NCI-H2081 (cell line): ENCODE measurements at regions not wholly inside any gene's neighbourhood (a gene's known extent, or its start where the extent isn't known, plus 50 kb on each side); places are given as distances from the start of the nearest gene placed in this dataset.
"Not testable (repeated sequence)": the region's sequence is repeated elsewhere in the genome, so short reads cannot be mapped to it uniquely, and the experiment has no call there.

Experiments used
- DNase-seq, 2 experiments: peaks; one replicate each; lab custom pipeline; 2025; lab: John Stamatoyannopoulos, UW

DNA sequence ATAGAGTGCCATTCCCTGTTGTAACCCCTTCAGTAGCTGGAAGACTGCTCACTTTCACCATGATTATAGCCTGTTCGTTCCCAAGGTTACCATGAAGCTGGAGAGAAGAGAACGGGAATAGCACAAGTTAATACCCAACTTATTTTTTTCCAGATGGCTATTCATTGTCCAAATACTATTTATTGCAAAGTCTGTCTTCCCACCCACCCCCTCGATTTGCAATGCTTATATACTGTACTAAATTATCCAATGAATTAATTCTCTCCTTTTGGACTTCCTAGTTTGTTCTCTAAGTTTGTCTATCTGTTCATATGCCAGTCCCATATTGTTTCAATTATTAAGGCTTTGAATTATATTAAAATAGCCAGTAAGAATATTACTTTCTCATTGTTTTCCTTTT, 231.0 kb downstream of the RAB11FIP4 start:
- DNase-seq: no peak

DNA sequence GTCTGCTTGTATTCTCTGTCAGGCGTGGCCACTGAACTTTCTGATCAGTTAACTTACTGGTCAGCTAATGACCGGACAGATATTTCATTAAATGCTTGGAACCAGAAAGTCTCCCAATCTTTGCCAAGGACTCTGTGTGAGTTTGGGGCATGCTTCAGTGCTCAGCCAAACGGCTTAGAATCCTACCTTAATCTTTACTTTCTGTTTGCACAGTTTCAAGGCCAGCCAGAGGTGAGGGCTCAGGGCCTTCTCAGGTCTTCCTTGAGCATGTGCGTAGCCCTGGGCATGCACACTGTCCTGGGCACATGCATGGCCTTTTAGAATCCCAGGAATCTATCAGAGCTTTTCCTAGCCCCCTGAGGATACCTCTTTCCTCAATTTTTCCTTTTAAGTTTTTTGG, 230.1 kb downstream of the RAB11FIP4 start:
- no peak for DNase-seq

DNA sequence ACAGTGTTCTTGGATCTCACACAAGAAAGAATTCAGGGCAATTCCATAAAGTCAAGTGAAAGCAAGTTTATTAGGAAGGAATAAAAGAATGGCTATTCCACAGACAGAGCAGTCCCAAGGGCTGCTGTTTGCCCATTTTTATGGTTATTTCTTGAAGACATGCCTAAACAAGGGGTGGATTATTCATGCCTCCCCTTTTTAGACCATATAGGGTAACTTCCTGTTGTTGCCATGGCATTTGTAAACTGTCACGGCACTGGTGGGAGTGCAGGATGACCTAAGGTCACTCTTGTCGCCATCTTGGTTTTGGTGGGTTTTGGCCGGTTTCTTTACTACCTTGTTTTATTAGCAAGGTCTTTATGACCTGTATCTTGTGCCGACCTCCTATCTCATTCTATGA, 219.6 kb downstream of the RAB11FIP4 start:
- not testable (repeated sequence) for DNase-seq

DNA sequence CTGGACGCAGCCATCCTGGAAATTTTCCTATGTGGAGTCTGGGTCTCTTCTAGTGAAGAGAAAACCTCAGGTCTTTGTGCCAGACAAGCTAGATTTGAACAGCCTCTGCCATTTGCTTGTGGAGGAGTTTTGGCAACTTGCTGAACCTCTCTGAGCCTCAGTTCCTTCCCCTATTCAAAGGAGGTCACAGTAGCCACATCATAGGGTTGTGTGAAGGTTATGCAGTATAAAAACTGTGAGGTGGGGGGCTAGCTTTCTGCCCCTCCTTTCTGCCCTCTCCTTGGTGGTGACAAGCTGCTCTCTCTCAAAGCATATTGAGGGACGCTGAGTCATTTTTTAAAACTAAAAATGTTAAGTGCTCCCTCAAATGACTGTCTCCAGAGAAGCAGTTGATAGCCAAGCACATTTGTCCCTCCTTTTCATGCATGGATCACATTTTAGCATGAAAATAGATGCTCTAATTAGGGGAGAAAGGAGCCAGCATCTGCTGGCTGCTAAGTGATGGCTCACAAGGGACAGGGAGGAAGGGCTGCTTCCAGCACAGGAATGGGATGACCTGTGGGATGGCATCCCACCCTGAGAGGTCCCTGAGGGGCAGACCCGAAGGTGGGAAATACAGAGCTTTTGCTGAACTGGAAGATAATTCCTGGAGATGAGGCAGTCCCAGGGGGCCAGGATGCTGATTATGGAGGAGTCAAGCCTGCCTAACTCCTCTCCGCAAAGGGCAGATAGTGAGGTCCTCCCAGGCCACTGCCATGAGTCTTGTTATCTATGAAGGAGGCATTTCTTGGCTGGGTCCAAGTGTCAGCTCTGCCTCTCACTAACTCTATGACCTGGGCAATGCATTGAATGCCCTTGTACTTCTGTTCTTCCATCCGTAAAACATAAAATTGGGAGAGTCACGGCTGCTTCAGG, 218.8 kb downstream of the RAB11FIP4 start:
- no peak for DNase-seq

DNA sequence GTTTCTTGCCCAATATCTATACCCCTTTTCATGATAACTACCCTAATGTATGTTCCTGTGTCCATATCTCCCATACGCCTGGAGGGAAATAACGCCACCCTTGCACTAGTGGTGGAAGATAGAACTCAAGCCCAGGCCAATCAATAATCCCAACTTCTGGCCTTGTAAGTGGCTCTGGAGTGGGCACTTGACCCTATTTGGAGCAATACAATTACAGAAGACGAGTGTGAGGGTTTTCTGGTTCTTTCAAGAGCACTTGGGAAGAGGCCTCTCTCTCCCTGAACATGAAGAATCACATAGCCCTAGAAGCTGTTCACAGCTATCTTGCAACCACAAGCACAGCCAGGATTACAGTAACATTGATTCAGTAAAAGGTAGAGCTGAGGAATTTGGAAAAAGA, 217.9 kb downstream of the RAB11FIP4 start:
- DNase-seq: no peak

DNA sequence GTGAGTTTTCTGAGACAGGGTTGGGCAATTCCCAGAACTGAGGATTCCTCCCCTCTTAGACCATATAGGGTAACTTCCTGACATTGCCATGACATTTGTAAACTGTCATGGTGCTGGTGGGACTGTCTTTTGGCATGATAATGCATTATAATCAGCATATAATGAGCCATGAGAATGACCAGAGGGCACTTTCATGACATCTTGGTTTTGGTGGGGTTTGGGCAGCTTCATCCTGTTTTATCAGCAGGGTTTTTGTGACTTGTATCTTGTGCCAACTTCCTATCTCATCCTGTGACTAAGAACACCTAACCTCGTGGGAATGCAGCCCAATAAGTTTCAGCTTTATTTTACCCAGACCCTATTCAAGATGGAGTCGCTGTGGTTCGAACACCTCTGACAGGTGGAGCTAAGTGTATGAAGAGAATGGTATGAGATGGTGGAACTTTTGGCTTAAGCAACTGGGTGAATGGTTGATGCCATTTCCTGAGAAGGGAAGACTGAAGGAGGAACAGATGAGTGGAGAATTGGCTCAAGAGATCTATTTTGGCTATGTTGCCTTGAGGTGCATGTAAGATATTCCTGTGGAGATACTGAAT, 217.3 kb downstream of the RAB11FIP4 start:
- DNase-seq: no peak

DNA sequence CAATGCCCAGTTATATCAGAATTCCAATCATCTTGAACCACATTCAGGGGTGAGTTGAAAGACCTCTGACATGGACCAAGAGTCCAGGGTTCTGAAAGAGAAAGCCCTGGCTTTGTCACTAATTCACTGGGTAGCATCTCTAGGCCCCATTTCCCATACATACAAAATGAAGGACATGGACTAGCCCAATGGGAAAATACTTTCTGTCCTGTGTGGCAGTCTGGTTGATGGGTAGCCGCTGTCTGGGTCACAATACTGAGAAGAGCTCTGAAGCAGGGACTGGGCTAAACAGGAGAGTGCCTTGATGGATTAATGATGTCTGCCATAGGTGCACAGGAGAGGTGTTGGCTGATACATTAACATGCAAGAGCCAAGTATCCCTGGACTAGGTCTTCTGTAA, 214.3 kb downstream of the RAB11FIP4 start:
- DNase-seq: no peak

DNA sequence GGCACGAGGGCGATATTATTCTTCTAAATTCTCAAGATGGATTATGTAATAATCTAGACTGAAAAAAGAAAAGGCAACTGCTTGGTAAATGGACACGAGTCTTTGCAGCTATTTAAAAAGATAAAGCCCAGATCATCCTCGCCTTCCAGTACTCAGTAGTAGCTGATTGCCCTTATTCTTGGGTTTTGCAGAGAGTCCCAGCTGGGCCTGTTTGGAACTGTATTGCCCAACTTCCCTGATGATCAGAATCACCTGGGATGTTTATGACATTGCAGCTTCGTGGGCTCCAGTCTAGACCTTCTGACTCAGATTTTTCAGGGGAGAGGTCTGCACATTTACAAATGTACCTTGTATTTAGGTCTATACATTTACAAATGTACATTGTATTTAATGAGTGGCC, 213.5 kb downstream of the RAB11FIP4 start:
- DNase-seq: no peak

DNA sequence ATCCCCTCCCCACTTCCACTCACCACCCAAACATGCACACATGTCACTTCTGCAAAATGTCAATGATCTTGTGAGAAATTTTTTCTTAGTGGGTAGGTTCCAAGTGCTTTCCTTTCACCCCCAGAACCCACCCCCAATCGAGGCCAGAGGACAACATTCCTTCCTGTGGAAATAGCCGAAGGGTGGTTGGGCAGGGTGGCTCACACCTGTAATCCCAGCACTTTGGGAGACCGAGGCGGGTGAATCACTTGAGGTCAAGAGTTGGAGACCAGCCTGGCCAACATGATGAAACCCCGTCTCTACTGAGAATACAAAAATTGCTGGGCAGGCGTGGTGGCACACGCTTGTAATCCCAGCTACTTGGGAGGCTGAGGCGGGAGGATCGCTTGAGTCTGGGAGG, 208.7 kb downstream of the RAB11FIP4 start:
- DNase-seq: not testable (repeated sequence)

DNA sequence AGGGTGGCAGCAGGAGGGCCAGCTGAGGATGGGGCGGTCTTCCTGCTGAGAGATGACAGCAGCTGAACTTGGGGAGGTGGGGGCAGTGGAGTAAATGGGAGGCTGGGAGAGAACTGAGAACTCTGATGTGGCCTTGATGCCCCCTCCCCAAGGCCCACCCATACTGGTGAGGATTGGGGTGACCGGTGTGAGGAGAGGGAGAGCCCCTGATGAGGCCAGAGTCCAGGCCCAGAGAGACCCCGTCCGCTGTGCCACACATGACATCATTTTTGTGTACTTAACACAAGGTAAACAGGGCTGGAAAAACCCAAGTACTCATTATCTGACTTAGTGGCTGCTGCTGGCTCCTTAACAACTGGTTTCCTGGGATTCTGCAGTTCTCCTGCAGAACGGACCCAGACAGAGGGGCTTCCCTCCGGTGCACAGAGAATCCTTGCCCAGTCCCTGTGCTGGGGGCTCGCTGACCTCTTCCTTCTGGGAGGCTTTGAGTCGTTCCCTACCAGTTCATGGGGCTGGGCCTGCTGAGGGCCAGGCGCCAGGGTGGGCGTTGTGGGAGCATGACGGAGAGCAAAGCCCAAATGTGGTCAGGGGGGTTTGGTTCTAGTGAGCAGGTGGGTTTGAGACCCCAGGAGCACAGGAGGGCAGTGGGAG, 207.6 kb downstream of the RAB11FIP4 start:
- DNase-seq: no peak

DNA sequence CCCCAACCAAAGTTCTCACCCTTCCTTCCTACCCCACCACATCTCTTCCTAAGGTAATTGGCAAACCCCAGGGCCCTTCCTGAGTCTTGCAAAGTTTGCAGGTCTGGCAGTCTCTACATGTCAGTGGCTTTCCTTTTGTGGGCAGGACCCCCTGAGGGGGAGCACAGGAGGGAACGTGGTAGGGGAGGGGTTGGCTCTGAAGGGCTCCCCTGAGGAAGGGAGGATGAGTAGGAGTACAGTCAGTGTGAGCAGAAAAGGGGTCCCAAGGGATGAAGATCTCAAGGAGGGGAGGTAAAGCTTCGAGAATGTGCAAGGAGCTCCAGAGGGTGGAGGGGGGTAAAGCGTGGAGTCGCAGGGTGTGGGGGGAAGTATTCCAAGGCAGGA, 206.9 kb downstream of the RAB11FIP4 start:
- no peak for DNase-seq

DNA sequence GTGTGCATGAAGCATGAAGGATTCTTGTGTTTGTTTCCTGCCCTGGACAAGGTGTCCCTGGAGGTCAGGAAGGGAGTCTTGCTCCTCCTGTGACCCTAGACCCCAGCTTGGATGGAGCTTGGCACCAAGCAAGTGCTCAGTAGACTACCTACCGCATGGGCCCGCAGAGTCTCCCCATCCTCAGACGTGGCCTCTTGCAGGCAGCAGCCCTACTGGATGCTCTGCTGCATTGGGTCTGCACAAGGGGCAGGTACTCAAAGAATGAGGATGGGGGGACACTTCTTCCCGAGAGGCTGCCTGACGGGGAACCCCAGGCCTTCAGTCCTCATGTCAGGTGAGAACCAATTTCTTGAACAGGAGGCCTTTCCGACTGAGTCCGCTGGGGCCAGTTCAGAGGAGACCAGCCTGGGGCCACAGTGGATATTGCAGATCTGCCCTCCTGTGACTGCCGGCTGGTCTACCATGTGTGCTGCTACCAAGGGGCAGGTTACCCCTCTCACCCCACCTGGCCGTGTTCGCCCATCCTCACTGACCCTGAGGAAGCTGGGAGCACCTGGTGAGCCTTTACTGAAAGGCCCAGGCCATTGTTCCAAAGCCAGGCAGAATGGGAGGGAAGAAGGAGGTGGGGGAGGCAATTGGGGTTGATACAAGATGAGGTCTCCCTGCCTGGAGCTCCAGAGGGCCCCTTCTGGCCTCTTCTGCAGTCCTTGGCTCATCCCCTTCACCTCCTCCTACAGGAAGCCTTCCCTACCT, 206.3 kb downstream of the RAB11FIP4 start:
- no peak for DNase-seq

DNA sequence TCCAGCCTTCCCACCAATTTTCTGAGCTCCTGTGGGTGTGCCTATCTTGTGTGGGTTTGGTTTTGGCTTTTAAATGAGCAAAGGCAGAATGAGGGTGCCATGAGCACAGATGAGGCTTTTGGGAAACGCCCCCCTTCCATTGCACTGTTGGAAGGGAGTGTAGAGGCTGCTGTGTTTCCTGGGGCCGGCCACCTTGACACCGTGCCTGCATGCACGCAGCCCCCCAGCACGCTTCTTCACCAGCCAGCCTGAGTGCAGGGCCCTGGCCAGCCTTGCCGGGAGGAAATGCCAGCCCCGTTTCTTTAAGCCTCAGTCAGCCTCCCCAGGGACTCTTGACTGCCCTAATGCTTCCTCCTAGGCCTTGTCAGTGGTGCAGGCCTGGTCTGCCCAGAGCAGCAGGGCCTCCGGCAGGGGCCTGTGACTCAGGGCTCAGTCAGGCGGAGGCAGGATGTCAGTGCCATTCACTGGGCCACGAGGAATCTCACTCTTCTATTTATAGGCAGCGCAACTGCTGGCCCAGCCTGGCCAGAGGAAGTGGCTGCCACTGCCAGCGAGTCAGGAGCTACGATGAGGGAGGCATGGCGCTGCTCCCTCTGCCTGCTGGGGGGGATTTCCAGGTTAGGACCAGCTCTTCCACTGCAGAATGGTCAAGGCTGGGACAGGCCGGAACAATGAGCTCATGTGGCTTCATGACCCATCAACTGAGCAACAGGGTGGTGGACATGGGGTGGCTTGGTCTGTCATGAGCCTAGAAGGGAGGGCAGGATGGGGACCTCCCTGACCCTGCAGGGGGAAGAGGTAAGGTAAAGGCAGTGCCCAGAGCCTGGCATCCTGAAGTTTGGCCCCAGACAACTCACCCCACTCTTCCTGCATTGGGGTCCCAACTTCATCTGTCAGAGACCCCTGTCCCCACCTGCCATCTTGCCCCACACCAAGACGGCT, 205.2 kb downstream of the RAB11FIP4 start:
- no peak for DNase-seq

DNA sequence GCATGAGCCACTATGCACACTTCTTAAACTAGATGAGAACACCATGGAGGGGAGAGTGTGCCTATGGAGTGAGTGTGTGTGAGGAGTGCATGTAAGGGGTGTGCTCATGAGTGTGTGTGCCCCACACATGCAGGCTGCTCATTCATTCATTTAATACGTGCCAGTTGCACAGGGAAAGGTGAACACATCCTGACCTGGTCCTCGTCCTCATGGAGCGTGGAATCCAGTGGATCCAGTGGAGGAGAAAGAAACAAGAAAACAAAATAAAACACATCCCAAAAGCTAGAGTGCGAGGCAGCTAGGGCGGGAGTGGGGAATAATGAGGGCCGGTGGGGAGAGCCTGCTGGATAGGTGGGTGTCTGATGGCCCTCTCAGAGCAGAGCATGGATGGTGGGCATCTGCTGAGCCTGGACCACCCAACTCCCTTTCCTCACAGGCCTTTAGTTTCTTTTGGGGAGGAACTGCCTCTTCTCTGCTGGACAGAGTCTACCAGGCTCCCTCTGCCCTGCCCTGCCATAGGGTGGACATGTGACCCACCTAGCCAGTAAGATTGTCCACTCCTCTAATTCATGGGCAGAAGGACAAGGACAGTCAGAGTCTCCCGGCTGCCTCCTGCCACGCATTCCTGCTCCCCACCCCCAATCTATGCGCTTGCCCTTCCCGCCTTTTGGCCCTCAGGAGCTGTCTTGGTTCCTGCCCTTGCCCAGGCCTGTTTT, 204.3 kb downstream of the RAB11FIP4 start:
- no peak for DNase-seq

DNA sequence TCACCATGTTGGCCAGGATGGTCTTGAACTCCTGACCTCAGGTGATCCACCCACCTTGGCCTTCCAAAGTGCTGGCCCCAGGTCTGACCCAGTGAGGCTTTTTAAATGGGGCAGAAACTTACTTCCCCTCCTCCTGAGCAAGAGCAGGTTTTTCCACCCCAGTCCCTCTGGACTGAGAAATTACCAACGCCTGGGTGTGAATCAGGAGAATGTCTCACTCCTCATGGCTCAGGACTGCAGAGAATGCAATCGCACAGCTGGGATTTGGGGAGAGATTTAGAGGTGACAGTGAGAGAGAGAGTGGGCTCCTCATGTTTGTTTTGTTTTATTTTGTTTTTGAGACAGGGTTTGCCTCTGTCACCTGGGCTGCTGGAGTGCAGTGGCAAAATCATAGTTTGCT, 203.6 kb downstream of the RAB11FIP4 start:
- no peak for DNase-seq

DNA sequence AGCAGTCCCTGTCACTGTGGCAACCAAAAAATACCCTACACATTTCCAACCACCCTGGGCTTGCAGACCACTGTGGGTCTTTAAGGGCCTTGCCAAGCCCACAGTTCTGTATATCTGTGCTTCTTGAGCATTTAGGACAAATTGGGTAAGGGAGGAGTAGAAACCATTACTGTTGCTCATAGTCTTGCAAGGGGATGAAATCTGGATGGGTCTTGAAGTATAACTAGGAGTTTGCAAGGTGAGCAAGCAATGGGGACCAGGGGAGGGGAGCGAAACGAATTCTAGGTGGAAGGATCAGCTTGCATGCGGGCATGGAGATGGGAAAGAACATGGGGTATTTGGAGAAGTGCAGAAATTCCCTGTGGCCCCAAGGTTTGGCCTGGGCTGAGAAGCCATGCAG, 202.9 kb downstream of the RAB11FIP4 start:
- DNase-seq: no peak

DNA sequence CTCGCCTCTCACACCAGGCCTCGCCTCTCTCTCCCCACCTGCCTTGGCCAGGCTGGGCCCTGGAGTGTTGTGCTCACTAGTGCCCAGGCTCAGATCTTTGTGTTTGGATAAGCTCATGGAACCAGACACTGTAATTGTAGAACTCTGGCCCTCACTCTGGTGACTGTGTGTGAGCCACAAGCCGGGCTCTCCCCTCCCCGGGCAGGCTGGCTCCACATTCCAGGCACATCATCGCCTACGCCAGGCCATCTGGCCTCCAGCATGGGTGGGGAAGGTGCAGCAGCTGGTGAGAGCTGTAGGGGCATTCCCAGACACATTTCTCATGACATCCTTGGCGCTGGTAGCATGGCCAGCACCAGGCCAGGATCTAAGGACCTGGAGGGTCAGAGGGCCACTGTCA, 202.3 kb downstream of the RAB11FIP4 start:
- DNase-seq: no peak

DNA sequence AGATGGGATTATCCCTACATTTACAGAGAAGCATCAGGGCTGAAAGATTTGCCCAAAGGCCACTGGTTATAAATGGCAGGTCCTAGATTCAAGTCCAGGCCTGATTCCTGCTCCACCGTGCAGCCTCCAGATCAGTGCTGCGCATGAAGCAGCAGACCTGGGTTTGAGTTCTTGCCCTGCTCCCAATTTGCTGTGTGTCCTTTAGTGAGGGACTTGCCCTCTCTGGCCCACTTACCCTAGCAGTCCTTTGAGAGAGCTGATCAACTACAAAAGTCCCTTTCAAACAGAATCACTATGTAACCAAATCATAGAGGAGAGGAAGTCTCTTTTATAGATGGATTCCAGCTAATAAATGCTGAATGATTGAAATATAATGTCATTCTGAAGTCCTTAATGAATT, 200.4 kb downstream of the RAB11FIP4 start:
- no peak for DNase-seq

DNA sequence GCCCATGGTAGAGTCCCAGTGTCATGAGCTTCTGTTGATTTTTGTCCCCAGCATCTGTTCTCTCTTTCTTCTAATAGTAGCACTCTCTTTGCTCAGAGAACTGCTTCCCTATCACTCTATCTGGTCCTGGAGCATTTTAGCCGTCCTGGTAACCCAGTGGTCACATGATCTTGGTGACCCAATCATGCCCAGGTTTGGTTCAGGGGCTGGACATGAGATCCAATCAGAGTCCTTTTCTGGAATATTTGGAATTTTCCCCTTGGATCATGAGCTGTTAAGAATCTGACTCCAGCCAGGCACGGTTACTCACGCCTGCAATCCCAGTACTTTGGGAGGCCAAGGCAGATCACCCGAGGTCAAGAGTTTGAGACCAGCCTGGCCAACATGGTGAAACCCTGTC, 197.0 kb downstream of the RAB11FIP4 start:
- DNase-seq: no peak

DNA sequence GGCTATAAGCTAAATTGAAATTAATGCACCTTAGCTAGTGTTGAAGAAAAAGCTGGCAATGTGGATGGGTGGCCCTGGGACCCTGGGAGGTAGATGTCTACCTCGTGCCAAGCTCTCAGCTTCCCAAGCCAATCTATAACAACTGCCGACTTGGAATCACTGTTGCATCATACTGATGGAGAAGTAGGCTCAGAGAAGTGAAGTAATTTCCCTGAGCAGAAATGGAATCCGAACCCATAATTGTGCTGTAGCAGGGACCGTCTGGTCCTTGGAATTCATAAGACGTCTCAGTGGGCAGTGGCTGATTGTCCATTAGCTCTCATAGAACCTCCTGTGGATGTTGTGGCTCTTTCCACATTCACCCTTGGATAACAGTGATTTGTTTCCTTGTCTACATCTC, 196.6 kb downstream of the RAB11FIP4 start:
- DNase-seq: no peak
